GM23338 (cell line): ENCODE measurements at regions not wholly inside any gene's neighbourhood (a gene's known extent, or its start where the extent isn't known, plus 50 kb on each side); places are given as distances from the start of the nearest gene placed in this dataset.
"Not testable (repeated sequence)": the region's sequence is repeated elsewhere in the genome, so short reads cannot be mapped to it uniquely, and the experiment has no call there.

Experiments
- ATAC-seq: fragments of 200-7000 bp; cut with Tn5 transposase; 3 replicates; pipeline ENCODE4 v1.9.1; 2020
- DNase-seq: peaks from one replicate; pipeline ENCODE4 v3.0.0-alpha.2; 2015; ENCODE audit warnings: low spot score
- H2AFZ ChIP-seq: fragments of 200-600 bp; sonication (generic); 2 replicates; pipeline ENCODE4 v1.8.0; 2016; ENCODE audit warnings: antibody characterized with exemption, mild to moderate bottlenecking, moderate library complexity
- H3F3A ChIP-seq: fragments of 200-600 bp; sonication (generic); replicated peaks from 2 replicates; pipeline ENCODE4 v1.8.0; 2017; ENCODE audit warnings: antibody characterized with exemption, mixed run types, low read depth
- H3K27ac ChIP-seq: fragments of 200-600 bp; sonication (generic); 2 replicates; pipeline ENCODE4 v1.6.1; 2016; ENCODE audit warnings: low read depth
- H3K27me3 ChIP-seq: fragments of 200-600 bp; sonication (generic); 2 replicates; pipeline ENCODE4 v1.8.0; 2016; ENCODE audit warnings: mild to moderate bottlenecking, mixed run types, moderate library complexity; ENCODE audit not compliant: insufficient read depth
- H3K36me3 ChIP-seq: fragments of 200-600 bp; sonication (generic); 2 replicates; pipeline ENCODE4 v1.8.0; 2016; ENCODE audit warnings: mild to moderate bottlenecking; ENCODE audit not compliant: insufficient read depth
- H3K4me1 ChIP-seq: fragments of 200-600 bp; sonication (generic); 2 replicates; pipeline ENCODE4 v1.8.0; 2016; ENCODE audit warnings: mild to moderate bottlenecking, moderate library complexity; ENCODE audit not compliant: insufficient read depth
- H3K4me2 ChIP-seq: fragments of 200-600 bp; sonication (generic); 2 replicates; pipeline ENCODE4 v1.7.1; 2017; ENCODE audit warnings: mixed run types
- H3K4me3 ChIP-seq: fragments of 200-600 bp; sonication (generic); 2 replicates; pipeline ENCODE4 v1.6.1; 2016; ENCODE audit warnings: mixed run types
- H3K79me2 ChIP-seq: fragments of 200-600 bp; sonication (generic); replicated peaks from 2 replicates; pipeline ENCODE4 v1.8.0; 2017; ENCODE audit warnings: mild to moderate bottlenecking; ENCODE audit not compliant: insufficient read depth
- H3K9me2 ChIP-seq: fragments of 200-600 bp; sonication (generic); 2 replicates; pipeline ENCODE4 v1.8.0; 2017; ENCODE audit not compliant: insufficient read depth
- H4K20me1 ChIP-seq: fragments of 200-600 bp; sonication (generic); replicated peaks from 2 replicates; pipeline ENCODE4 v1.8.0; 2017; ENCODE audit warnings: mild to moderate bottlenecking; ENCODE audit not compliant: insufficient read depth
- H3K27ac Mint-ChIP-seq: 2 replicates; pipeline ENCODE4 v1.8.0; 2020; ENCODE audit warnings: inconsistent platforms, mild to moderate bottlenecking, moderate library complexity, mixed read lengths
- H3K27me3 Mint-ChIP-seq: 3 replicates; pipeline ENCODE4 v1.8.0; 2022; ENCODE audit warnings: low read depth, mild to moderate bottlenecking, moderate library complexity, mixed read lengths, inconsistent platforms; ENCODE audit not compliant: insufficient read depth, poor library complexity
- H3K36me3 Mint-ChIP-seq: 3 replicates; pipeline ENCODE4 v1.8.0; 2021; ENCODE audit warnings: low read depth, mild to moderate bottlenecking, inconsistent platforms, moderate library complexity, mixed read lengths
- H3K4me1 Mint-ChIP-seq: 3 replicates; pipeline ENCODE4 v1.8.0; 2020; ENCODE audit warnings: mild to moderate bottlenecking, inconsistent platforms, mixed read lengths
- H3K4me3 Mint-ChIP-seq: 3 replicates; pipeline ENCODE4 v1.8.0; 2021; ENCODE audit warnings: moderate library complexity, mild to moderate bottlenecking, inconsistent platforms, mixed read lengths
- H3K9me3 Mint-ChIP-seq: 3 replicates; pipeline ENCODE4 v1.8.0; 2020; ENCODE audit warnings: moderate library complexity, mild to moderate bottlenecking, inconsistent platforms, mixed read lengths
- CREB1 ChIP-seq: fragments of 250-450 bp; sonication (Bioruptor Pico); IDR thresholded peaks from 2 replicates; pipeline ENCODE4 v1.5.0; 2020; ENCODE audit warnings: low read depth, mild to moderate bottlenecking, moderate library complexity
- CTCF ChIP-seq, 2 experiments: fragments of 200-600 bp in 1 of 2; sonication (generic) in 1 of 2; conservative IDR thresholded peaks; 2 replicates each; pipeline versions ENCODE4 v1.5.1 to v1.6.1; 2016 to 2017; ENCODE audit warnings: antibody characterized with exemption in 2 of 2, low read depth in 2 of 2, mild to moderate bottlenecking in 2 of 2, moderate library complexity in 1 of 2
- JUNB ChIP-seq: IDR thresholded peaks from one replicate; pipeline ENCODE4 v1.6.1; 2016; ENCODE audit warnings: antibody characterized with exemption; ENCODE audit not compliant: unreplicated experiment
- POLR2AphosphoS5 ChIP-seq: IDR thresholded peaks from 2 replicates; pipeline ENCODE4 v1.6.1; 2016; ENCODE audit warnings: antibody characterized with exemption, low read depth
- STAT1 ChIP-seq: IDR thresholded peaks from one replicate; pipeline ENCODE4 v1.6.1; 2016; ENCODE audit warnings: antibody characterized with exemption; ENCODE audit not compliant: unreplicated experiment
- ZNF114 ChIP-seq: fragments of 250-450 bp; sonication (Bioruptor Pico); IDR thresholded peaks from 2 replicates; pipeline ENCODE4 v1.5.0; 2020; ENCODE audit warnings: mild to moderate bottlenecking, moderate library complexity
- ZNF331 ChIP-seq: fragments of 250-450 bp; sonication (Bioruptor Pico); IDR thresholded peaks from 2 replicates; pipeline ENCODE4 v1.5.0; 2020; ENCODE audit warnings: low read depth, mild to moderate bottlenecking, moderate library complexity
- TF ChIP-seq, protein P1 (sequence below): fragments of 250-450 bp; sonication (Bioruptor Pico); IDR thresholded peaks from 2 replicates; pipeline ENCODE4 v1.5.0; 2020; ENCODE audit warnings: mild to moderate bottlenecking, moderate library complexity
- TF ChIP-seq, protein P2 (sequence below): IDR thresholded peaks from 2 replicates; pipeline ENCODE4 v1.6.1; 2016; ENCODE audit warnings: antibody characterized with exemption

DNA sequence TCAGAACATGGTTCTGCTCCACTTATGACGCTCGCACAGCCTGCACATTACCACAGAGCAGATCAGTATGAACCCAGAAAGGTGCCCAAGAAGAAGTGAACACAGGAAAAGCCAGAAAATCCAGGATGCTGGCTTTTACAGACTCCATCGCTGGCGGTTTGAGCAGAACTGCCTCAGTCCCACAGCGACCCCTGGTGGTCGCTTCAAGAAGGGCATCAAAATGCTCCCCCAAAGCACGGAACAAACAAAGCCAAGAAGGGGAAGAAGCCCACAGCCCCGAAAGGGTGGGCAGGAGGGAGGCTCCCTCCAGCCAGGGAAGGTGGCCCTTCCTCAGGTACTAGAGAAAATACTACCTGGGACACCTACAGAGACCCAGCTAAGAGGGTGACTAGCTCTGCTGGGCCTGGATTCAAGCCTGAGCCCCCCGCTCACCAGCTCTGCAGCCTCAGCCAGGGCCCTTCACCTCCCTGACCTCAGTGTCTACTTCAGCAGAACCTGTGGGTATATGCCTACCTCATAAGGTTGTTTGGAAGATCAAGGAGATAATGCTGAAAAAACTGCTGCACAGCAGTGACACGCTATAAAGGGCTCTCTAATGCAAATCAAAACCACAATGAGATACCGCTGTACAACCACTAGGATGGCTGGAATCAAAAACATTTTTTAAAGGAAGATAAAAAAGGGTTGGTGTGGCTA is 98.1 kb downstream of the NCOR2 start (continued):
- peak; percentile 82 to 94 for TF ChIP-seq CTCF (conservative IDR thresholded peaks at IDR 0.05; ENCODE audit: low read depth in 2 of 2)

DNA sequence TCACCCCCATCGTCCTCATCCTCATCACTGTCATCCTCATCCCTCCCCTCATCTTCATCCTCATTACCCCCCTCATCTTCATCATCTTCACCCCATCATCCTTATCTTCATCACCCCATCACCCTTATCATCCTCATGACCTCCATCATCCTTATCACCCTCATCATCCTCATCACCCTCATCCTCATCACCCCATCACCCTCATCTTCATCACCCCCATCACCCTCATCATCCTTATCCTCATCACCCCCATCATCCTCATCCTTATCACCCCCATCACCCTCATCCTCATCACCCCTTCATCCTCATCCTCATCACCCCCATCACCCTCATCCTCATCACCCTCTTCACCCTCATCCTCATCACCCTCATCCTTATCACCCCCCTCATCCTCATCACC is 99.9 kb downstream of the NCOR2 start:
- H2AFZ ChIP-seq, H3K4me3 Mint-ChIP-seq, H3K4me1 ChIP-seq, H3K27ac Mint-ChIP-seq, H3K27me3 ChIP-seq, H3F3A ChIP-seq, H3K4me3 ChIP-seq, H3K9me2 ChIP-seq, ATAC-seq, DNase-seq, H3K4me2 ChIP-seq, H3K27ac ChIP-seq: not testable (repeated sequence)
- Mint-ChIP-seq H3K27me3 (peaks cover 12% of the 10 kb centered on the region), H3K4me1 (peaks cover 12% of the 10 kb centered on the region), H3K9me3 (peaks cover 17% of the 10 kb centered on the region), H3K36me3 (peaks cover 72% of the 10 kb centered on the region)
- Histone ChIP-seq H3K79me2 (peaks cover 28% of the 10 kb centered on the region), H4K20me1 (peaks cover 17% of the 10 kb centered on the region), H3K36me3 (peaks cover 15% of the 10 kb centered on the region)

- DNase-seq, result no peak
- no peaks in the 10 kb centered on the region for H3F3A ChIP-seq
- Mint-ChIP-seq H3K4me1 (peaks cover 12% of the 10 kb centered on the region), H3K4me3 (no peak overlapping the region), H3K9me3 (peaks cover 14% of the 10 kb centered on the region; the same call in 2 of the 3 replicates), H3K36me3 (peaks cover 68% of the 10 kb centered on the region), H3K27me3 (peaks cover 12% of the 10 kb centered on the region), H3K27ac (no peak overlapping the region)
- H2AFZ ChIP-seq, result no peak overlapping the region
- no peak overlapping the region for H3K27ac ChIP-seq
- H3K9me2 ChIP-seq, result no peaks in the 10 kb centered on the region
- H3K4me1 ChIP-seq, result peaks cover 5% of the 10 kb centered on the region; the same call in 1 of the 2 replicates
- peaks cover 11% of the 10 kb centered on the region for H3K36me3 ChIP-seq
- H3K27me3 ChIP-seq, result no peaks in the 10 kb centered on the region
- no peak overlapping the region for H3K4me2 ChIP-seq
- no peak for ATAC-seq
- no peak overlapping the region for H3K4me3 ChIP-seq
- peaks cover 13% of the 10 kb centered on the region for H4K20me1 ChIP-seq
- H3K79me2 ChIP-seq, result peaks cover 24% of the 10 kb centered on the region
- TF ChIP-seq, protein P1, sequence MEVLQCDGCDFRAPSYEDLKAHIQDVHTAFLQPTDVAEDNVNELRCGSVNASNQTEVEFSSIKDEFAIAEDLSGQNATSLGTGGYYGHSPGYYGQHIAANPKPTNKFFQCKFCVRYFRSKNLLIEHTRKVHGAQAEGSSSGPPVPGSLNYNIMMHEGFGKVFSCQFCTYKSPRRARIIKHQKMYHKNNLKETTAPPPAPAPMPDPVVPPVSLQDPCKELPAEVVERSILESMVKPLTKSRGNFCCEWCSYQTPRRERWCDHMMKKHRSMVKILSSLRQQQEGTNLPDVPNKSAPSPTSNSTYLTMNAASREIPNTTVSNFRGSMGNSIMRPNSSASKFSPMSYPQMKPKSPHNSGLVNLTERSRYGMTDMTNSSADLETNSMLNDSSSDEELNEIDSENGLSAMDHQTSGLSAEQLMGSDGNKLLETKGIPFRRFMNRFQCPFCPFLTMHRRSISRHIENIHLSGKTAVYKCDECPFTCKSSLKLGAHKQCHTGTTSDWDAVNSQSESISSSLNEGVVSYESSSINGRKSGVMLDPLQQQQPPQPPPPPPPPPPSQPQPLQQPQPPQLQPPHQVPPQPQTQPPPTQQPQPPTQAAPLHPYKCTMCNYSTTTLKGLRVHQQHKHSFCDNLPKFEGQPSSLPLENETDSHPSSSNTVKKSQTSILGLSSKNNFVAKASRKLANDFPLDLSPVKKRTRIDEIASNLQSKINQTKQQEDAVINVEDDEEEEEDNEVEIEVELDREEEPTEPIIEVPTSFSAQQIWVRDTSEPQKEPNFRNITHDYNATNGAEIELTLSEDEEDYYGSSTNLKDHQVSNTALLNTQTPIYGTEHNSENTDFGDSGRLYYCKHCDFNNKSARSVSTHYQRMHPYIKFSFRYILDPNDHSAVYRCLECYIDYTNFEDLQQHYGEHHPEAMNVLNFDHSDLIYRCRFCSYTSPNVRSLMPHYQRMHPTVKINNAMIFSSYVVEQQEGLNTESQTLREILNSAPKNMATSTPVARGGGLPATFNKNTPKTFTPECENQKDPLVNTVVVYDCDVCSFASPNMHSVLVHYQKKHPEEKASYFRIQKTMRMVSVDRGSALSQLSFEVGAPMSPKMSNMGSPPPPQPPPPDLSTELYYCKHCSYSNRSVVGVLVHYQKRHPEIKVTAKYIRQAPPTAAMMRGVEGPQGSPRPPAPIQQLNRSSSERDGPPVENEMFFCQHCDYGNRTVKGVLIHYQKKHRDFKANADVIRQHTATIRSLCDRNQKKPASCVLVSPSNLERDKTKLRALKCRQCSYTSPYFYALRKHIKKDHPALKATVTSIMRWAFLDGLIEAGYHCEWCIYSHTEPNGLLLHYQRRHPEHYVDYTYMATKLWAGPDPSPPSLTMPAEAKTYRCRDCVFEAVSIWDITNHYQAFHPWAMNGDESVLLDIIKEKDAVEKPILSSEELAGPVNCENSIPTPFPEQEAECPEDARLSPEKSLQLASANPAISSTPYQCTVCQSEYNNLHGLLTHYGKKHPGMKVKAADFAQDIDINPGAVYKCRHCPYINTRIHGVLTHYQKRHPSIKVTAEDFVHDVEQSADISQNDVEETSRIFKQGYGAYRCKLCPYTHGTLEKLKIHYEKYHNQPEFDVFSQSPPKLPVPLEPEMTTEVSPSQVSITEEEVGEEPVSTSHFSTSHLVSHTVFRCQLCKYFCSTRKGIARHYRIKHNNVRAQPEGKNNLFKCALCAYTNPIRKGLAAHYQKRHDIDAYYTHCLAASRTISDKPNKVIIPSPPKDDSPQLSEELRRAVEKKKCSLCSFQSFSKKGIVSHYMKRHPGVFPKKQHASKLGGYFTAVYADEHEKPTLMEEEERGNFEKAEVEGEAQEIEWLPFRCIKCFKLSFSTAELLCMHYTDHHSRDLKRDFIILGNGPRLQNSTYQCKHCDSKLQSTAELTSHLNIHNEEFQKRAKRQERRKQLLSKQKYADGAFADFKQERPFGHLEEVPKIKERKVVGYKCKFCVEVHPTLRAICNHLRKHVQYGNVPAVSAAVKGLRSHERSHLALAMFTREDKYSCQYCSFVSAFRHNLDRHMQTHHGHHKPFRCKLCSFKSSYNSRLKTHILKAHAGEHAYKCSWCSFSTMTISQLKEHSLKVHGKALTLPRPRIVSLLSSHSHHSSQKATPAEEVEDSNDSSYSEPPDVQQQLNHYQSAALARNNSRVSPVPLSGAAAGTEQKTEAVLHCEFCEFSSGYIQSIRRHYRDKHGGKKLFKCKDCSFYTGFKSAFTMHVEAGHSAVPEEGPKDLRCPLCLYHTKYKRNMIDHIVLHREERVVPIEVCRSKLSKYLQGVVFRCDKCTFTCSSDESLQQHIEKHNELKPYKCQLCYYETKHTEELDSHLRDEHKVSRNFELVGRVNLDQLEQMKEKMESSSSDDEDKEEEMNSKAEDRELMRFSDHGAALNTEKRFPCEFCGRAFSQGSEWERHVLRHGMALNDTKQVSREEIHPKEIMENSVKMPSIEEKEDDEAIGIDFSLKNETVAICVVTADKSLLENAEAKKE (CRISPR knock-in tag), result no peak
- TF ChIP-seq CREB1 (CRISPR knock-in tag) (no peak), ZNF331 (CRISPR knock-in tag) (no peak), STAT1 (no peak), POLR2AphosphoS5 (no peak), JUNB (no peak), ZNF114 (CRISPR knock-in tag) (no peak)
- TF ChIP-seq, protein P2, sequence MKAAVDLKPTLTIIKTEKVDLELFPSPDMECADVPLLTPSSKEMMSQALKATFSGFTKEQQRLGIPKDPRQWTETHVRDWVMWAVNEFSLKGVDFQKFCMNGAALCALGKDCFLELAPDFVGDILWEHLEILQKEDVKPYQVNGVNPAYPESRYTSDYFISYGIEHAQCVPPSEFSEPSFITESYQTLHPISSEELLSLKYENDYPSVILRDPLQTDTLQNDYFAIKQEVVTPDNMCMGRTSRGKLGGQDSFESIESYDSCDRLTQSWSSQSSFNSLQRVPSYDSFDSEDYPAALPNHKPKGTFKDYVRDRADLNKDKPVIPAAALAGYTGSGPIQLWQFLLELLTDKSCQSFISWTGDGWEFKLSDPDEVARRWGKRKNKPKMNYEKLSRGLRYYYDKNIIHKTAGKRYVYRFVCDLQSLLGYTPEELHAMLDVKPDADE, result no peak
Measured at GRCh38 chr12:124466216-124467128, 100.9 kb downstream of the NCOR2 start.
